ENCODE measurements at regions not wholly inside any gene's neighbourhood (a gene's known extent, or its start where the extent isn't known, plus 50 kb on each side); places are given as distances from the start of the nearest gene placed in this dataset.
A peak's percentile ranks its signal among the peaks of the same experiment; 100 is the strongest.

GRCh38 chr11:95360377-95361075 lies 129.5 kb upstream of the SESN3 start:
- Histone ChIP-seq H3K27me3 (no peaks in the 10 kb centered on the region), H3K27ac (no peak overlapping the region), H3K9me3 (no peaks in the 10 kb centered on the region), H3K4me1 (peaks cover 0 to 51% (median 31%) of the 10 kb centered on the region in 3 donors), H3K4me3 (no peak overlapping the region), H3K36me3 (no peaks in the 10 kb centered on the region)
- 81 to 85% methylated on average over 8 of the region's 8 CpGs for WGBS, 2 donors
- intact Hi-C loops (cut with DNase I), result no loop called here
- TF ChIP-seq, protein P1, sequence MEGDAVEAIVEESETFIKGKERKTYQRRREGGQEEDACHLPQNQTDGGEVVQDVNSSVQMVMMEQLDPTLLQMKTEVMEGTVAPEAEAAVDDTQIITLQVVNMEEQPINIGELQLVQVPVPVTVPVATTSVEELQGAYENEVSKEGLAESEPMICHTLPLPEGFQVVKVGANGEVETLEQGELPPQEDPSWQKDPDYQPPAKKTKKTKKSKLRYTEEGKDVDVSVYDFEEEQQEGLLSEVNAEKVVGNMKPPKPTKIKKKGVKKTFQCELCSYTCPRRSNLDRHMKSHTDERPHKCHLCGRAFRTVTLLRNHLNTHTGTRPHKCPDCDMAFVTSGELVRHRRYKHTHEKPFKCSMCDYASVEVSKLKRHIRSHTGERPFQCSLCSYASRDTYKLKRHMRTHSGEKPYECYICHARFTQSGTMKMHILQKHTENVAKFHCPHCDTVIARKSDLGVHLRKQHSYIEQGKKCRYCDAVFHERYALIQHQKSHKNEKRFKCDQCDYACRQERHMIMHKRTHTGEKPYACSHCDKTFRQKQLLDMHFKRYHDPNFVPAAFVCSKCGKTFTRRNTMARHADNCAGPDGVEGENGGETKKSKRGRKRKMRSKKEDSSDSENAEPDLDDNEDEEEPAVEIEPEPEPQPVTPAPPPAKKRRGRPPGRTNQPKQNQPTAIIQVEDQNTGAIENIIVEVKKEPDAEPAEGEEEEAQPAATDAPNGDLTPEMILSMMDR (IDR thresholded peaks at IDR 0.05), result no peak
- no peak for TF ChIP-seq POLR2A (IDR thresholded peaks at IDR 0.05)
- no peak for DNase-seq

- Histone ChIP-seq H3K27me3 (no peaks in the 10 kb centered on the region), H3K4me1 (peaks cover 0 to 44% (median 26%) of the 10 kb centered on the region in 3 donors), H3K9me3 (no peaks in the 10 kb centered on the region), H3K4me3 (no peak overlapping the region), H3K27ac (peak overlapping the region; percentile 21 to 58 (median 35)), H3K36me3 (no peaks in the 10 kb centered on the region)
- 53 to 59% methylated on average over 2 of the region's 2 CpGs for WGBS, 2 donors
- intact Hi-C loops (cut with DNase I), result no loop called here
- no peak for TF ChIP-seq POLR2A (IDR thresholded peaks at IDR 0.05)
- DNase-seq, result no peak
Observed at GRCh38 chr11:95359756-95360155, 128.8 kb upstream of the SESN3 start.

GRCh38 chr11:95359341-95359663 lies 128.3 kb upstream of the SESN3 start:
- Histone ChIP-seq H3K4me3 (no peak overlapping the region), H3K9me3 (no peaks in the 10 kb centered on the region), H3K4me1 (peaks cover 0 to 40% (median 22%) of the 10 kb centered on the region in 3 donors), H3K36me3 (no peaks in the 10 kb centered on the region), H3K27ac (peak overlapping the region; percentile 21 to 58 (median 35)), H3K27me3 (no peaks in the 10 kb centered on the region)
- TF ChIP-seq, protein P1 (IDR thresholded peaks at IDR 0.05), result no peak
- TF ChIP-seq POLR2A (IDR thresholded peaks at IDR 0.05), result no peak
- DNase-seq, result no peak
- intact Hi-C loops (cut with DNase I), result no loop called here
- 50% methylated on average over 1 of the region's 1 CpG; no CpG with 5 or more reads in 1 of the 2 donors for WGBS, 2 donors

GRCh38 chr11:95358511-95359340 lies 127.7 kb upstream of the SESN3 start:
- Histone ChIP-seq H3K27me3 (no peaks in the 10 kb centered on the region), H3K36me3 (no peaks in the 10 kb centered on the region), H3K4me3 (no peak overlapping the region), H3K4me1 (peaks cover 0 to 34% (median 20%) of the 10 kb centered on the region in 3 donors), H3K9me3 (no peaks in the 10 kb centered on the region), H3K27ac (peak overlapping the region; percentile 21 to 58 (median 35))
- intact Hi-C loops (cut with DNase I), result no loop called here
- WGBS, 2 donors, result 29 to 35% methylated on average over 5 of the region's 5 CpGs
- DNase-seq, result no peak
- TF ChIP-seq, protein P1 (IDR thresholded peaks at IDR 0.05), result no peak
- no peak for TF ChIP-seq POLR2A (IDR thresholded peaks at IDR 0.05)

DNA sequence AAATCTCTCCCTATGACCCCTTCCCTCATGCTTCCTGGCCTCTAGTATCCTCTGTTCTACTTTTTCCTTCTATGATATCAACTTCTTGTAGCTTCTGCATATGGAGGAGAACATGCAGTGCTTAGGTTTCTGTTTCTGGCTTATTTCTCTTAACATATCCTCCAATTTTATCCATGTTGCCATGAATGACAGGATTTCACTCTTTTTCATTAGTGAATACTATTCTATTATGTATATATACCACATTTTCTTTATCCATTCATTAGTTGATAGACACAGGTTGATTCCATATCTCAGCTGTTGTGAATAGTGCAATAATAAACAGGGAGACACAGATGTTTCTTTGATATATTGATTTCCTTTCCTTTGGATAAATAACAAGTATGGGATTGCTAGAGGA lies 123.3 kb upstream of the SESN3 start:
- Histone ChIP-seq H3K27ac (no peak overlapping the region), H3K36me3 (no peaks in the 10 kb centered on the region), H3K4me3 (no peak overlapping the region), H3K4me1 (peaks cover 0 to 14% (median 8%) of the 10 kb centered on the region in 3 donors), H3K9me3 (peaks cover 0 to 6% (median 0%) of the 10 kb centered on the region in 3 donors), H3K27me3 (no peaks in the 10 kb centered on the region)
- DNase-seq, result no peak
- intact Hi-C loops (cut with DNase I), result no loop called here
- TF ChIP-seq, protein P1 (IDR thresholded peaks at IDR 0.05), result no peak
- TF ChIP-seq POLR2A (IDR thresholded peaks at IDR 0.05), result no peak

Data from esophagus squamous epithelium (tissue), 5 donors.